GM12878 (cell line): ENCODE measurements at regions not wholly inside any gene's neighbourhood (a gene's known extent, or its start where the extent isn't known, plus 50 kb on each side); places are given as distances from the start of the nearest gene placed in this dataset.

Source experiments
- ATAC-seq: fragments of 200-7000 bp; cut with Tn5 transposase; 3 replicates; pipeline ENCODE4 v1.9.1; 2020; ENCODE audit warnings: mild to moderate bottlenecking, moderate library complexity
- BruUV-seq: library from RNA; stranded (reverse); fragments of 400-500 nt; replicated peaks from 2 replicates; lab custom pipeline; 2021; lab: Mats Ljungman, UMichigan
- CTCF ChIA-PET: fragments of 300-600 bp; sonication (Branson Sonifier 250); formaldehyde crosslinking; extraction: SDS; loops from one replicate; lab custom pipeline; 2021; ENCODE audit warnings: inconsistent platforms; lab: Yijun Ruan, JAX
- POLR2A ChIA-PET: fragments of 350-600 bp; formaldehyde crosslinking; extraction: SDS; loops from one replicate; lab custom pipeline; 2021; ENCODE audit warnings: inconsistent platforms; lab: Charles Lee
- RAD21 ChIA-PET: fragments of 300-600 bp; sonication (Branson Sonifier 250); formaldehyde crosslinking; loops from one replicate; lab custom pipeline; 2023; ENCODE audit warnings: antibody characterized with exemption; ENCODE audit not compliant: unreplicated experiment; lab: Charles Lee
- SMC1A ChIA-PET: fragments of 300-600 bp; sonication (Branson Sonifier 250); formaldehyde crosslinking; loops from one replicate; lab custom pipeline; 2023; ENCODE audit not compliant: unreplicated experiment, uncharacterized antibody; lab: Charles Lee
- DNase-seq: peaks from one replicate; pipeline ENCODE4 v3.0.0-alpha.2; 2011; ENCODE audit warnings: low read depth, low spot score
- FAIRE-seq: peaks from 3 replicates; lab custom pipeline; 2011; peaks lifted over from hg19 to GRCh38; lab: Jason Lieb, UNC
- H2AFZ ChIP-seq: 2 replicates; pipeline ENCODE4 v1.6.0; 2011; ENCODE audit warnings: low read depth, low read length, control low read depth; ENCODE audit not compliant: control insufficient read depth
- H3K27ac ChIP-seq: 2 replicates; pipeline ENCODE4 v1.5.1; 2011; ENCODE audit warnings: control low read depth; ENCODE audit not compliant: control insufficient read depth, insufficient read depth
- H3K27me3 ChIP-seq, 2 experiments: replicated peaks in 1 of 2; 2 replicates each; pipeline versions ENCODE4 v1.6.0 to v1.6.1; 2011; ENCODE audit warnings: low read length in 1 of 2; ENCODE audit not compliant: control insufficient read depth in 2 of 2, insufficient read depth in 2 of 2
- H3K36me3 ChIP-seq, 2 experiments: 2 replicates each; pipeline ENCODE4 v1.5.1; 2011; ENCODE audit warnings: low read length in 1 of 2; ENCODE audit not compliant: control insufficient read depth in 2 of 2, insufficient read depth in 2 of 2
- H3K4me1 ChIP-seq: 2 replicates; pipeline ENCODE4 v1.6.1; 2011; ENCODE audit warnings: mild to moderate bottlenecking, low read length, moderate library complexity, mixed read lengths; ENCODE audit not compliant: control insufficient read depth, insufficient read depth
- H3K4me2 ChIP-seq: 2 replicates; pipeline ENCODE4 v1.6.0; 2011; ENCODE audit warnings: control low read depth; ENCODE audit not compliant: control insufficient read depth, insufficient read depth
- H3K4me3 ChIP-seq: fragments of 200-600 bp; sonication (generic); 2 replicates; pipeline ENCODE4 v1.5.1; 2016
- H3K79me2 ChIP-seq: 2 replicates; pipeline ENCODE4 v1.6.0; 2011; ENCODE audit warnings: low read length; ENCODE audit not compliant: control insufficient read depth, insufficient read depth
- H3K9ac ChIP-seq: 2 replicates; pipeline ENCODE4 v1.8.0; 2011; ENCODE audit warnings: low read length, control low read depth, mixed read lengths; ENCODE audit not compliant: control insufficient read depth, insufficient read depth
- H3K9me3 ChIP-seq: replicated peaks from 3 replicates; pipeline ENCODE4 v1.5.1; 2011; ENCODE audit warnings: mild to moderate bottlenecking, low read length; ENCODE audit not compliant: control insufficient read depth, insufficient read depth
- H4K20me1 ChIP-seq: 2 replicates; pipeline ENCODE4 v1.6.0; 2011; ENCODE audit not compliant: control insufficient read depth, insufficient read depth
- ASH2L ChIP-seq: fragments of 300-600, 200-600 bp; sonication (generic); IDR thresholded peaks from 2 replicates; pipeline ENCODE4 v1.6.1; 2017; ENCODE audit warnings: low read depth, mild to moderate bottlenecking, borderline replicate concordance
- BACH1 ChIP-seq: fragments of 450-650 bp; IDR thresholded peaks from 2 replicates; pipeline ENCODE4 v1.6.1; 2017; ENCODE audit warnings: mild to moderate bottlenecking, borderline replicate concordance
- CBFB ChIP-seq: IDR thresholded peaks from 2 replicates; pipeline ENCODE4 v1.6.1; 2016; ENCODE audit warnings: antibody characterized with exemption, low read depth
- CBX5 ChIP-seq: sonication (generic); IDR thresholded peaks from 2 replicates; pipeline ENCODE4 v1.6.1; 2016; ENCODE audit warnings: low read depth, moderate library complexity, mild to moderate bottlenecking, inconsistent platforms
- CEBPB ChIP-seq, 2 experiments: fragments of 150-350 bp in 1 of 2; IDR thresholded peaks; 2 replicates each; pipeline ENCODE4 v1.6.1; 2012 to 2014; ENCODE audit warnings: low read depth in 2 of 2, low read length in 2 of 2, borderline replicate concordance in 1 of 2, inconsistent platforms in 1 of 2
- MYB ChIP-seq: fragments of 150-350 bp; IDR thresholded peaks from 2 replicates; pipeline ENCODE4 v1.6.1; 2014; ENCODE audit warnings: mild to moderate bottlenecking, low read depth, low read length, borderline replicate concordance
- NFXL1 ChIP-seq: fragments of 450-650 bp; IDR thresholded peaks from 2 replicates; pipeline ENCODE4 v1.6.1; 2017; ENCODE audit warnings: antibody characterized with exemption, mild to moderate bottlenecking, borderline replicate concordance
- NFYA ChIP-seq: IDR thresholded peaks from 2 replicates; pipeline ENCODE4 v1.6.1; 2011; ENCODE audit warnings: low read depth, mild to moderate bottlenecking, low read length, improper control_type of control experiment, borderline replicate concordance
- NRF1 ChIP-seq: conservative IDR thresholded peaks from 2 replicates; pipeline ENCODE4 v1.6.1; 2011; ENCODE audit warnings: mild to moderate bottlenecking, low read depth, low read length, improper control_type of control experiment
- SMARCA5 ChIP-seq: fragments of 450-650 bp; IDR thresholded peaks from 2 replicates; pipeline ENCODE4 v1.6.1; 2017; ENCODE audit warnings: mild to moderate bottlenecking
- STAT3 ChIP-seq: IDR thresholded peaks from 2 replicates; pipeline ENCODE4 v1.6.1; 2011; ENCODE audit warnings: low read depth, low read length, improper control_type of control experiment
- TBL1XR1 ChIP-seq: IDR thresholded peaks from 2 replicates; pipeline ENCODE4 v1.6.1; 2012; ENCODE audit warnings: low read depth, low read length, improper control_type of control experiment
- TCF7 ChIP-seq: IDR thresholded peaks from 2 replicates; pipeline ENCODE4 v1.6.1; 2014; ENCODE audit warnings: antibody characterized with exemption, borderline replicate concordance
- YBX1 ChIP-seq: fragments of 450-650 bp; IDR thresholded peaks from 2 replicates; pipeline ENCODE4 v1.6.1; 2016; ENCODE audit warnings: antibody characterized with exemption
- ZNF622 ChIP-seq: fragments of 450-650 bp; IDR thresholded peaks from 2 replicates; pipeline ENCODE4 v1.6.1; 2017; ENCODE audit warnings: mild to moderate bottlenecking, inconsistent platforms
- in situ Hi-C: fragments of 300-500 bp; cut with MboI; formaldehyde crosslinking; loops from 9 replicates; pipeline ENCODE4 v1.14.3; 2018; ENCODE audit warnings: mixed read lengths
- intact Hi-C: fragments of 100-400 bp; cut with micrococcal nuclease; formaldehyde crosslinking; loops from one replicate; pipeline ENCODE4 v1.14.2; 2022; ENCODE audit not compliant: unreplicated experiment
- TF ChIP-seq, protein P1 (sequence below): IDR thresholded peaks from 2 replicates; pipeline ENCODE4 v1.6.1; 2011; ENCODE audit warnings: borderline replicate concordance, low read depth, mild to moderate bottlenecking, moderate library complexity, mixed read lengths, low read length; ENCODE audit not compliant: insufficient read depth; ENCODE audit errors: extremely low read length
- TF ChIP-seq, protein P2 (sequence below), 3 experiments: IDR thresholded peaks in 2 of 3; conservative IDR thresholded peaks in 1 of 3; 2 replicates each; pipeline ENCODE4 v1.5.1; 2011; ENCODE audit warnings: low read depth in 3 of 3, low read length in 3 of 3, mild to moderate bottlenecking in 3 of 3, control low read depth in 2 of 3, moderate library complexity in 2 of 3, inconsistent platforms in 1 of 3, mixed read lengths in 1 of 3; ENCODE audit not compliant: control insufficient read depth in 2 of 3, insufficient read depth in 1 of 3; ENCODE audit errors: extremely low read depth in 1 of 3
- TF ChIP-seq, protein P3 (sequence below): IDR thresholded peaks from 2 replicates; pipeline ENCODE4 v1.6.1; 2011; ENCODE audit warnings: mild to moderate bottlenecking, low read depth, low read length, moderate library complexity; ENCODE audit not compliant: insufficient replicate concordance
- TF ChIP-seq, protein P4 (sequence below): fragments of 450-650 bp; IDR thresholded peaks from 2 replicates; pipeline ENCODE4 v1.6.1; 2014; ENCODE audit warnings: mild to moderate bottlenecking
- TF ChIP-seq, protein P5 (sequence below): fragments of 450-650 bp; IDR thresholded peaks from 2 replicates; pipeline ENCODE4 v1.6.1; 2017; ENCODE audit warnings: low read depth, mild to moderate bottlenecking, moderate library complexity

DNA sequence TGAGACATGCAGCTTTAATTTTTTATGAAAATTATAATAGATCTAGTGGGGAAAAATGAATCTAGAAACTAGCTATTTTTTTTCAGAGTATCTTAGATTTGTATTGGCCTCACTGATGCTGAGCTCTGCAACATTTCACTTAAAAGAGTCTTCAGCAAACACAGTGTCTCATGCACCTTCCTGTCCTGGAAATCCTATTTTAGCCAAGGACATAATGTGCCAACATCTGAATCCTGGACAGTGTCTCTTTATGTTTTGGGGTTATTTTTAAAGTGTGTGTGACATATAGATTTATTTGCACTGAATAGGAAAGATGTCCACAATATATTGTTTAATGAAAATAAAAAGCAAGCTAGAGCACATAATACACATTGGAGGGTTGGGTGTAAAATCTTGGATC is 199.1 kb upstream of the FMN2 start:
- POLR2A ChIA-PET = no interaction called here
- TF ChIP-seq CBFB (no peak), STAT3 (no peak), CEBPB (IDR thresholded peaks at IDR 0.05; ENCODE audit: borderline replicate concordance in 1 of 2, low read depth in 2 of 2, low read length in 2 of 2) (no peak), ASH2L (no peak), YBX1 (no peak), TBL1XR1 (no peak), NFYA (no peak), ZNF622 (no peak), CBX5 (no peak), BACH1 (no peak), SMARCA5 (no peak), NFXL1 (no peak), NRF1 (no peak), TCF7 (no peak), MYB (no peak)
- TF ChIP-seq, protein P1, sequence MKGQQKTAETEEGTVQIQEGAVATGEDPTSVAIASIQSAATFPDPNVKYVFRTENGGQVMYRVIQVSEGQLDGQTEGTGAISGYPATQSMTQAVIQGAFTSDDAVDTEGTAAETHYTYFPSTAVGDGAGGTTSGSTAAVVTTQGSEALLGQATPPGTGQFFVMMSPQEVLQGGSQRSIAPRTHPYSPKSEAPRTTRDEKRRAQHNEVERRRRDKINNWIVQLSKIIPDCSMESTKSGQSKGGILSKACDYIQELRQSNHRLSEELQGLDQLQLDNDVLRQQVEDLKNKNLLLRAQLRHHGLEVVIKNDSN = no peak
- TF ChIP-seq, protein P2, sequence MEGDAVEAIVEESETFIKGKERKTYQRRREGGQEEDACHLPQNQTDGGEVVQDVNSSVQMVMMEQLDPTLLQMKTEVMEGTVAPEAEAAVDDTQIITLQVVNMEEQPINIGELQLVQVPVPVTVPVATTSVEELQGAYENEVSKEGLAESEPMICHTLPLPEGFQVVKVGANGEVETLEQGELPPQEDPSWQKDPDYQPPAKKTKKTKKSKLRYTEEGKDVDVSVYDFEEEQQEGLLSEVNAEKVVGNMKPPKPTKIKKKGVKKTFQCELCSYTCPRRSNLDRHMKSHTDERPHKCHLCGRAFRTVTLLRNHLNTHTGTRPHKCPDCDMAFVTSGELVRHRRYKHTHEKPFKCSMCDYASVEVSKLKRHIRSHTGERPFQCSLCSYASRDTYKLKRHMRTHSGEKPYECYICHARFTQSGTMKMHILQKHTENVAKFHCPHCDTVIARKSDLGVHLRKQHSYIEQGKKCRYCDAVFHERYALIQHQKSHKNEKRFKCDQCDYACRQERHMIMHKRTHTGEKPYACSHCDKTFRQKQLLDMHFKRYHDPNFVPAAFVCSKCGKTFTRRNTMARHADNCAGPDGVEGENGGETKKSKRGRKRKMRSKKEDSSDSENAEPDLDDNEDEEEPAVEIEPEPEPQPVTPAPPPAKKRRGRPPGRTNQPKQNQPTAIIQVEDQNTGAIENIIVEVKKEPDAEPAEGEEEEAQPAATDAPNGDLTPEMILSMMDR (IDR thresholded peaks at IDR 0.05 in 2 of 3, conservative IDR thresholded peaks at IDR 0.05 in 1 of 3; ENCODE audit: control insufficient read depth in 2 of 3, extremely low read depth in 1 of 3, insufficient read depth in 1 of 3, low read depth in 3 of 3, low read length in 3 of 3) = no peak
- TF ChIP-seq, protein P3, sequence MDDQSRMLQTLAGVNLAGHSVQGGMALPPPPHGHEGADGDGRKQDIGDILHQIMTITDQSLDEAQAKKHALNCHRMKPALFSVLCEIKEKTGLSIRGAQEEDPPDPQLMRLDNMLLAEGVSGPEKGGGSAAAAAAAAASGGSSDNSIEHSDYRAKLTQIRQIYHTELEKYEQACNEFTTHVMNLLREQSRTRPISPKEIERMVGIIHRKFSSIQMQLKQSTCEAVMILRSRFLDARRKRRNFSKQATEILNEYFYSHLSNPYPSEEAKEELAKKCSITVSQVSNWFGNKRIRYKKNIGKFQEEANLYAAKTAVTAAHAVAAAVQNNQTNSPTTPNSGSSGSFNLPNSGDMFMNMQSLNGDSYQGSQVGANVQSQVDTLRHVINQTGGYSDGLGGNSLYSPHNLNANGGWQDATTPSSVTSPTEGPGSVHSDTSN = no peak
- TF ChIP-seq, protein P4, sequence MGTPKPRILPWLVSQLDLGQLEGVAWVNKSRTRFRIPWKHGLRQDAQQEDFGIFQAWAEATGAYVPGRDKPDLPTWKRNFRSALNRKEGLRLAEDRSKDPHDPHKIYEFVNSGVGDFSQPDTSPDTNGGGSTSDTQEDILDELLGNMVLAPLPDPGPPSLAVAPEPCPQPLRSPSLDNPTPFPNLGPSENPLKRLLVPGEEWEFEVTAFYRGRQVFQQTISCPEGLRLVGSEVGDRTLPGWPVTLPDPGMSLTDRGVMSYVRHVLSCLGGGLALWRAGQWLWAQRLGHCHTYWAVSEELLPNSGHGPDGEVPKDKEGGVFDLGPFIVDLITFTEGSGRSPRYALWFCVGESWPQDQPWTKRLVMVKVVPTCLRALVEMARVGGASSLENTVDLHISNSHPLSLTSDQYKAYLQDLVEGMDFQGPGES = no peak
- TF ChIP-seq, protein P5, sequence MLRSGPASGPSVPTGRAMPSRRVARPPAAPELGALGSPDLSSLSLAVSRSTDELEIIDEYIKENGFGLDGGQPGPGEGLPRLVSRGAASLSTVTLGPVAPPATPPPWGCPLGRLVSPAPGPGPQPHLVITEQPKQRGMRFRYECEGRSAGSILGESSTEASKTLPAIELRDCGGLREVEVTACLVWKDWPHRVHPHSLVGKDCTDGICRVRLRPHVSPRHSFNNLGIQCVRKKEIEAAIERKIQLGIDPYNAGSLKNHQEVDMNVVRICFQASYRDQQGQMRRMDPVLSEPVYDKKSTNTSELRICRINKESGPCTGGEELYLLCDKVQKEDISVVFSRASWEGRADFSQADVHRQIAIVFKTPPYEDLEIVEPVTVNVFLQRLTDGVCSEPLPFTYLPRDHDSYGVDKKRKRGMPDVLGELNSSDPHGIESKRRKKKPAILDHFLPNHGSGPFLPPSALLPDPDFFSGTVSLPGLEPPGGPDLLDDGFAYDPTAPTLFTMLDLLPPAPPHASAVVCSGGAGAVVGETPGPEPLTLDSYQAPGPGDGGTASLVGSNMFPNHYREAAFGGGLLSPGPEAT = no peak
- Histone ChIP-seq H3K27me3 (no peaks in the 10 kb centered on the region), H3K9me3 (no peaks in the 10 kb centered on the region), H3K79me2 (no peaks in the 10 kb centered on the region), H4K20me1 (no peaks in the 10 kb centered on the region), H3K4me3 (no peak overlapping the region), H3K9ac (no peak overlapping the region), H3K36me3 (no peaks in the 10 kb centered on the region), H3K27ac (no peak overlapping the region), H2AFZ (no peak overlapping the region), H3K4me2 (no peak overlapping the region), H3K4me1 (no peaks in the 10 kb centered on the region)
- SMC1A ChIA-PET = interaction anchor here (0.7 to 1.1 kb wide), 2 partner anchors 21 to 55 kb away, joined by 3 read pairs; no protein-coding TSS in a partner anchor
- intact Hi-C loops = no loop called here
- ATAC-seq = no peak
- no peak for FAIRE-seq
- CTCF ChIA-PET = interaction anchor here (1.0 kb wide), 1 partner anchor 584 kb away, joined by 3 read pairs; no protein-coding TSS in a partner anchor
- in situ Hi-C loops = loop anchor here (10.0 kb wide), 1 partner anchor 498 kb away; no protein-coding TSS in a partner anchor
- no peak for DNase-seq
- no TSS peak for BruUV-seq
- RAD21 ChIA-PET = no interaction called here
